ENCODE measurements at regions not wholly inside any gene's neighbourhood (a gene's known extent, or its start where the extent isn't known, plus 50 kb on each side); places are given as distances from the start of the nearest gene placed in this dataset.

DNA sequence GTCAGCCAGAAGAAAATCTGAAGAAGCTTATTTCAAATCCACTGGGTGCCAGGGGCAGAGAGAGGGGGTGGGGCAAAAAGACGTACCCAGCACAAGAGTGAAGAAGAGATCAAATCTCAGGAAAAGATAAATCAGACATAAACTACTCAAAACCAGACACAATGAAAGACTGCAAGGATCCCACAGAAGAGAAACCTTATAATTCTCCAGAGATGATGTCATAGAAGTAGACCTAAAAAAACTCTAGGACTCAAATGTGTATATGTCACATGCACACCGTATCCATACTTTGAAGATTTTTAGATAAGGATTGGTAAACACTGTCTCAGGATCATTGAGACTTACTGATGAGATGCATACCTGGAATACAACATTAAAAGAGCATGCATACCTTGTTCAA lies 98.5 kb upstream of the PIK3CG start:
- TF ChIP-seq CREB1 (IDR thresholded peaks at IDR 0.05; ENCODE audit: low read depth), result no peak
- no peak for TF ChIP-seq YY1 (IDR thresholded peaks at IDR 0.05; ENCODE audit: low read depth)
- TF ChIP-seq TEAD4 (IDR thresholded peaks at IDR 0.05), result no peak
- TF ChIP-seq EP300 (IDR thresholded peaks at IDR 0.05; ENCODE audit: borderline replicate concordance), result no peak
- TF ChIP-seq ZBTB7A (IDR thresholded peaks at IDR 0.05; ENCODE audit: low read depth), result no peak
- TF ChIP-seq EGR1 (IDR thresholded peaks at IDR 0.05), result no peak
- TF ChIP-seq, protein P1, sequence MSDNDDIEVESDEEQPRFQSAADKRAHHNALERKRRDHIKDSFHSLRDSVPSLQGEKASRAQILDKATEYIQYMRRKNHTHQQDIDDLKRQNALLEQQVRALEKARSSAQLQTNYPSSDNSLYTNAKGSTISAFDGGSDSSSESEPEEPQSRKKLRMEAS (IDR thresholded peaks at IDR 0.05), result no peak
- TF ChIP-seq, protein P2, sequence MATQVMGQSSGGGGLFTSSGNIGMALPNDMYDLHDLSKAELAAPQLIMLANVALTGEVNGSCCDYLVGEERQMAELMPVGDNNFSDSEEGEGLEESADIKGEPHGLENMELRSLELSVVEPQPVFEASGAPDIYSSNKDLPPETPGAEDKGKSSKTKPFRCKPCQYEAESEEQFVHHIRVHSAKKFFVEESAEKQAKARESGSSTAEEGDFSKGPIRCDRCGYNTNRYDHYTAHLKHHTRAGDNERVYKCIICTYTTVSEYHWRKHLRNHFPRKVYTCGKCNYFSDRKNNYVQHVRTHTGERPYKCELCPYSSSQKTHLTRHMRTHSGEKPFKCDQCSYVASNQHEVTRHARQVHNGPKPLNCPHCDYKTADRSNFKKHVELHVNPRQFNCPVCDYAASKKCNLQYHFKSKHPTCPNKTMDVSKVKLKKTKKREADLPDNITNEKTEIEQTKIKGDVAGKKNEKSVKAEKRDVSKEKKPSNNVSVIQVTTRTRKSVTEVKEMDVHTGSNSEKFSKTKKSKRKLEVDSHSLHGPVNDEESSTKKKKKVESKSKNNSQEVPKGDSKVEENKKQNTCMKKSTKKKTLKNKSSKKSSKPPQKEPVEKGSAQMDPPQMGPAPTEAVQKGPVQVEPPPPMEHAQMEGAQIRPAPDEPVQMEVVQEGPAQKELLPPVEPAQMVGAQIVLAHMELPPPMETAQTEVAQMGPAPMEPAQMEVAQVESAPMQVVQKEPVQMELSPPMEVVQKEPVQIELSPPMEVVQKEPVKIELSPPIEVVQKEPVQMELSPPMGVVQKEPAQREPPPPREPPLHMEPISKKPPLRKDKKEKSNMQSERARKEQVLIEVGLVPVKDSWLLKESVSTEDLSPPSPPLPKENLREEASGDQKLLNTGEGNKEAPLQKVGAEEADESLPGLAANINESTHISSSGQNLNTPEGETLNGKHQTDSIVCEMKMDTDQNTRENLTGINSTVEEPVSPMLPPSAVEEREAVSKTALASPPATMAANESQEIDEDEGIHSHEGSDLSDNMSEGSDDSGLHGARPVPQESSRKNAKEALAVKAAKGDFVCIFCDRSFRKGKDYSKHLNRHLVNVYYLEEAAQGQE (IDR thresholded peaks at IDR 0.05; ENCODE audit: low read depth), result no peak
- no peak for TF ChIP-seq TCF12 (IDR thresholded peaks at IDR 0.05; ENCODE audit: low read depth)
- TF ChIP-seq CEBPB (IDR thresholded peaks at IDR 0.05), result no peak
- TF ChIP-seq NFIC (IDR thresholded peaks at IDR 0.05), result no peak

DNA sequence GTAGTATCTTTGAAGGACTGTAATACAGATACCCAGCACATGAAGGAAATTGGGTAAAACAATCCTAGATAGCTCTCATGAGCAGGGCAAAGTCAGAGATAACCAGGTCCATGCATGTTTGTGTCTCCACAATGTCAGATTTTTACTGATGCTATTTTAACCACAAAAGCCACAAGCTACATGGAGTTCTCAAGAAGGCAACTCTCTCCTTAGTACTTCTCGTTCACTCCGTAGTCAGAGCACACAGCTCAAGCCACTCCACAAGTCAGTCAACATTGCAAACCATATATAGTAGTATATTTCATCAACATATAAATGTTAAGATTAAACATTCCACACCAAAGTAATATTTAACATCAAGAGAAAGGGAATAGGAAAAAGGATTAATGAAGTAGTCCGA lies 98.0 kb upstream of the PIK3CG start:
- TF ChIP-seq, protein P2 (IDR thresholded peaks at IDR 0.05; ENCODE audit: low read depth), result no peak
- TF ChIP-seq FOXM1 (IDR thresholded peaks at IDR 0.05; ENCODE audit: borderline replicate concordance, low read depth) (no peak), NFIC (IDR thresholded peaks at IDR 0.05) (no peak), RAD21 (IDR thresholded peaks at IDR 0.05; ENCODE audit: low read depth) (no peak), TCF12 (IDR thresholded peaks at IDR 0.05; ENCODE audit: low read depth) (no peak), CREB1 (IDR thresholded peaks at IDR 0.05; ENCODE audit: low read depth) (no peak), YY1 (IDR thresholded peaks at IDR 0.05; ENCODE audit: low read depth) (no peak), ZBTB7A (IDR thresholded peaks at IDR 0.05; ENCODE audit: low read depth) (no peak)
- TF ChIP-seq, protein P3, sequence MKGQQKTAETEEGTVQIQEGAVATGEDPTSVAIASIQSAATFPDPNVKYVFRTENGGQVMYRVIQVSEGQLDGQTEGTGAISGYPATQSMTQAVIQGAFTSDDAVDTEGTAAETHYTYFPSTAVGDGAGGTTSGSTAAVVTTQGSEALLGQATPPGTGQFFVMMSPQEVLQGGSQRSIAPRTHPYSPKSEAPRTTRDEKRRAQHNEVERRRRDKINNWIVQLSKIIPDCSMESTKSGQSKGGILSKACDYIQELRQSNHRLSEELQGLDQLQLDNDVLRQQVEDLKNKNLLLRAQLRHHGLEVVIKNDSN (IDR thresholded peaks at IDR 0.05), result no peak

DNA sequence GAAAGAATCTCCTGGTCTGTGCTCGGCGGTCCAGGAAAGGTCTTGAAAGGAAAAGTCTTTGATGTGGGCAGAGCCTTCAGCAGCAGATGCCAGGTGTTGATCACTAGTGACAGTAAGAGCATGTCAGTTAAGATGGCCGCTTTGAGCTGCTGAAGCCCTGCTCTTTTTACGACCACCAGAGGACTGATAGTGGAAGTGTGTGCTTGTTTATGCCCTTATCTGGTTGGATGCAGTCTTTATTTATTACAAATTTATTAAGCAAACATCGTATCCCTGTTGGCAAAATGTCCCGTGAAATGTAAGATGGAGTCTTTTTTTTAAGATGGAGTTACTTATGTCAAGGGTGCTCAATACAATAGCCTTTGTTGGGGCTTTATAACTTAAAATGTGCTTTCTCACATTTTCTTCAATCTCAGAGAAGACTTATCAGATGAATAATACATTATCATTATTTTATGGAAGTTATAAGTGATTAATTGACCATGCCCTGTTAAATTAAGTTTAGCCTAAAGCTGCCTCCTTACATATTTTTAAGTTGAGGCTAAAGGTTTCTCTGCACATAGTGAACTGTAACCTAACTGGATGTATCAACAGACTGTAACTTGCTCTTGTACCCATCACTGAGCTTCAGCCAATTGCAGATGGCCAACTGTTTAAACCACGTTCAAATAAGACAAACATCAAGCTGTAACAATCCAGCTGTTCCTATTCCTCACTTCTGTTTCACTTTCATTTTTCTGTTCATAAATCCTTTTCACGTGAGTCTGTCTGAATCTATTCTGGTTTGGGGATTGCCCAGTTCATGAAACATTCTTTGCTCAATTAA lies 97.4 kb upstream of the PIK3CG start:
- TF ChIP-seq EP300 (IDR thresholded peaks at IDR 0.05; ENCODE audit: borderline replicate concordance) (no peak), ZBTB7A (IDR thresholded peaks at IDR 0.05; ENCODE audit: low read depth) (no peak), EGR1 (IDR thresholded peaks at IDR 0.05) (no peak), TAF1 (IDR thresholded peaks at IDR 0.05; ENCODE audit: low read depth) (no peak), YY1 (IDR thresholded peaks at IDR 0.05; ENCODE audit: low read depth) (no peak), FOXM1 (IDR thresholded peaks at IDR 0.05; ENCODE audit: borderline replicate concordance, low read depth) (no peak), CREB1 (IDR thresholded peaks at IDR 0.05; ENCODE audit: low read depth) (no peak), RAD21 (IDR thresholded peaks at IDR 0.05; ENCODE audit: low read depth) (no peak), TCF12 (IDR thresholded peaks at IDR 0.05; ENCODE audit: low read depth) (no peak), CEBPB (IDR thresholded peaks at IDR 0.05) (no peak), NFIC (IDR thresholded peaks at IDR 0.05) (no peak), TEAD4 (IDR thresholded peaks at IDR 0.05) (no peak)
- TF ChIP-seq, protein P1 (IDR thresholded peaks at IDR 0.05), result no peak
- TF ChIP-seq, protein P3 (IDR thresholded peaks at IDR 0.05), result no peak
- TF ChIP-seq, protein P2 (IDR thresholded peaks at IDR 0.05; ENCODE audit: low read depth), result no peak

DNA sequence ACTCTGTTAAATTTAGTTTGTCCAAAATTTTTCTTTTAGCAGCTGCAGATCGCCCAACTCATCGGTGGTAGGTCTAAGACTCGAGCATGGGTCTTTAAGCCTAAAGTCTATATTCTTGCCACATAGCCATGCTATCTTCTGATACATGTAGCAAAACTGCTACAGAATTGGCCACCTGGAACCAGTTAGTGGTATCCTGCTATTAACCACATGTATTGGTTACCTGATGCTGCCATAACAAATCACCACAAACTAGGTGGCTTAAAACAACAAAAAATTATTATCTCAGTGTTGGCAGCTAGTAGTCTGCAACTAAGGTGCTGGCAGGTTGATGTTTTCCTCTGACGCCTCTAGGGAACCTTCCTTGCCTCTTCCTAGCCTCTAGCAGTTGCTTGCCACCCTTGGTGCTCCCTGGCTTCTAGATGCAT lies 96.7 kb upstream of the PIK3CG start:
- no peak for TF ChIP-seq EP300 (IDR thresholded peaks at IDR 0.05; ENCODE audit: borderline replicate concordance)
- TF ChIP-seq, protein P1 (IDR thresholded peaks at IDR 0.05), result no peak
- TF ChIP-seq, protein P2 (IDR thresholded peaks at IDR 0.05; ENCODE audit: low read depth), result no peak
- TF ChIP-seq FOXM1 (IDR thresholded peaks at IDR 0.05; ENCODE audit: borderline replicate concordance, low read depth), result no peak
- no peak for TF ChIP-seq NFIC (IDR thresholded peaks at IDR 0.05)
- no peak for TF ChIP-seq TAF1 (IDR thresholded peaks at IDR 0.05; ENCODE audit: low read depth)
- TF ChIP-seq TCF12 (IDR thresholded peaks at IDR 0.05; ENCODE audit: low read depth), result no peak
- TF ChIP-seq TEAD4 (IDR thresholded peaks at IDR 0.05), result no peak
- no peak for TF ChIP-seq RAD21 (IDR thresholded peaks at IDR 0.05; ENCODE audit: low read depth)
- no peak for TF ChIP-seq YY1 (IDR thresholded peaks at IDR 0.05; ENCODE audit: low read depth)
- TF ChIP-seq, protein P3 (IDR thresholded peaks at IDR 0.05), result no peak

Measured in Ishikawa (cell line).